ENCODE measurements at regions not wholly inside any gene's neighbourhood (a gene's known extent, or its start where the extent isn't known, plus 50 kb on each side); places are given as distances from the start of the nearest gene placed in this dataset.

- Histone ChIP-seq H3K9me2 (ENCODE audit: insufficient read depth) (no peaks in the 10 kb centered on the region; the same call in 1 of the 2 replicates), H3K27ac (ENCODE audit: low read depth) (no peak overlapping the region), H4K20me1 (replicated peaks; ENCODE audit: insufficient read depth) (no peaks in the 10 kb centered on the region), H3K79me2 (replicated peaks; ENCODE audit: insufficient read depth) (no peaks in the 10 kb centered on the region), H3K4me3 (no peak overlapping the region), H3K4me1 (ENCODE audit: insufficient read depth) (no peaks in the 10 kb centered on the region), H3F3A (replicated peaks; ENCODE audit: low read depth) (no peaks in the 10 kb centered on the region), H3K27me3 (ENCODE audit: insufficient read depth) (no peaks in the 10 kb centered on the region), H2AFZ (no peak overlapping the region), H3K36me3 (ENCODE audit: insufficient read depth) (no peaks in the 10 kb centered on the region), H3K4me2 (no peak overlapping the region)
- no peaks in the 10 kb centered on the region for H3K27me3 Mint-ChIP-seq (ENCODE audit: insufficient read depth, low read depth, poor library complexity)
- no peaks in the 10 kb centered on the region for H3K9me3 Mint-ChIP-seq
- ATAC-seq (no peak), DNase-seq (ENCODE audit: low spot score) (no peak)
- no peak for TF ChIP-seq EZH2 (IDR thresholded peaks at IDR 0.05; ENCODE audit: low read depth, unreplicated experiment)
- no peak for TF ChIP-seq ETS1 (IDR thresholded peaks at IDR 0.05)
- no peak for TF ChIP-seq ZNF331 (CRISPR knock-in tag; IDR thresholded peaks at IDR 0.05; ENCODE audit: low read depth)
- TF ChIP-seq EZH2phosphoT487 (IDR thresholded peaks at IDR 0.05; ENCODE audit: unreplicated experiment), result no peak
- TF ChIP-seq POLR2AphosphoS5 (IDR thresholded peaks at IDR 0.05; ENCODE audit: low read depth), result no peak
- no peak for TF ChIP-seq ZNF114 (CRISPR knock-in tag; IDR thresholded peaks at IDR 0.05)
- no peak for TF ChIP-seq REST (IDR thresholded peaks at IDR 0.05; ENCODE audit: unreplicated experiment)
- no peak overlapping the region for H3K27ac Mint-ChIP-seq
- peaks cover 3% of the 10 kb centered on the region; the same call in 1 of the 3 replicates for H3K4me1 Mint-ChIP-seq
- no peak overlapping the region for H3K4me3 Mint-ChIP-seq
- no peaks in the 10 kb centered on the region for H3K36me3 Mint-ChIP-seq (ENCODE audit: low read depth)
Measured at GRCh38 chr16:55212791-55213190, 111.2 kb upstream of the IRX6 start.

- Histone ChIP-seq H3K4me3 (no peak overlapping the region), H4K20me1 (replicated peaks; ENCODE audit: insufficient read depth) (no peaks in the 10 kb centered on the region), H3K27me3 (ENCODE audit: insufficient read depth) (no peaks in the 10 kb centered on the region), H3F3A (replicated peaks; ENCODE audit: low read depth) (no peaks in the 10 kb centered on the region), H3K4me2 (no peak overlapping the region), H3K79me2 (replicated peaks; ENCODE audit: insufficient read depth) (no peaks in the 10 kb centered on the region), H3K27ac (ENCODE audit: low read depth) (no peak overlapping the region), H3K36me3 (ENCODE audit: insufficient read depth) (no peaks in the 10 kb centered on the region), H3K4me1 (ENCODE audit: insufficient read depth) (no peaks in the 10 kb centered on the region), H2AFZ (no peak overlapping the region), H3K9me2 (ENCODE audit: insufficient read depth) (no peaks in the 10 kb centered on the region; the same call in 1 of the 2 replicates)
- H3K27me3 Mint-ChIP-seq (ENCODE audit: insufficient read depth, low read depth, poor library complexity), result no peaks in the 10 kb centered on the region
- H3K36me3 Mint-ChIP-seq (ENCODE audit: low read depth), result no peaks in the 10 kb centered on the region
- H3K9me3 Mint-ChIP-seq, result no peaks in the 10 kb centered on the region
- no peak for DNase-seq (ENCODE audit: low spot score)
- H3K27ac Mint-ChIP-seq, result no peak overlapping the region
- no peaks in the 10 kb centered on the region for H3K4me1 Mint-ChIP-seq
- ATAC-seq, result no peak
- no peak overlapping the region for H3K4me3 Mint-ChIP-seq
- TF ChIP-seq ZNF331 (CRISPR knock-in tag; IDR thresholded peaks at IDR 0.05; ENCODE audit: low read depth) (no peak), CTCF (conservative IDR thresholded peaks at IDR 0.05; ENCODE audit: low read depth in 2 of 2) (no peak), EZH2phosphoT487 (IDR thresholded peaks at IDR 0.05; ENCODE audit: unreplicated experiment) (no peak), ETS1 (IDR thresholded peaks at IDR 0.05) (no peak), STAT1 (IDR thresholded peaks at IDR 0.05; ENCODE audit: unreplicated experiment) (no peak), POLR2AphosphoS5 (IDR thresholded peaks at IDR 0.05; ENCODE audit: low read depth) (no peak), NANOG (IDR thresholded peaks at IDR 0.05; ENCODE audit: borderline replicate concordance) (no peak), ZNF114 (CRISPR knock-in tag; IDR thresholded peaks at IDR 0.05) (no peak), JUNB (IDR thresholded peaks at IDR 0.05; ENCODE audit: unreplicated experiment) (no peak), REST (IDR thresholded peaks at IDR 0.05; ENCODE audit: unreplicated experiment) (no peak)
Measured at GRCh38 chr16:55214412-55214811, 109.6 kb upstream of the IRX6 start.
